A549 (cell line): ENCODE measurements at regions not wholly inside any gene's neighbourhood (a gene's known extent, or its start where the extent isn't known, plus 50 kb on each side); places are given as distances from the start of the nearest gene placed in this dataset.

ENCODE experiments used
- CEBPB ChIP-seq, 2 experiments: fragments of >200 bp in 1 of 2; sonication (Bioruptor Twin) in 1 of 2; formaldehyde crosslinking in 1 of 2; IDR thresholded peaks; 2 replicates each; pipeline ENCODE4 v1.6.1; 2012 to 2016
- CHD2 ChIP-seq: fragments of 150-350 bp; IDR thresholded peaks from 2 replicates; pipeline ENCODE4 v1.6.1; 2014; ENCODE audit warnings: low read length; ENCODE audit not compliant: partially characterized antibody
- CHD4 ChIP-seq: fragments of 200-600 bp; sonication (generic); IDR thresholded peaks from 2 replicates; pipeline ENCODE4 v1.6.1; 2016; ENCODE audit warnings: antibody characterized with exemption, mild to moderate bottlenecking, borderline replicate concordance
- FOSL2 ChIP-seq, 2 experiments: fragments of 450-650 bp in 1 of 2; fragments of >200 bp in 1 of 2; sonication (Bioruptor Twin) in 1 of 2; formaldehyde crosslinking; IDR thresholded peaks; 2 replicates each; pipeline versions ENCODE4 v1.5.0 to v1.6.1; 2016 to 2020; ENCODE audit warnings: mild to moderate bottlenecking in 1 of 2, moderate library complexity in 1 of 2
- JUN ChIP-seq, 2 experiments: fragments of >200 bp; sonication (Bioruptor Twin); formaldehyde crosslinking; IDR thresholded peaks; 2 replicates in 1 of 2; 3 replicates in 1 of 2; pipeline ENCODE4 v1.6.1; 2016 to 2017
- JUNB ChIP-seq: fragments of >200 bp; sonication (Bioruptor Twin); formaldehyde crosslinking; IDR thresholded peaks from 2 replicates; pipeline ENCODE4 v1.6.1; 2016
- MYC ChIP-seq: IDR thresholded peaks from 2 replicates; pipeline ENCODE4 v1.6.1; 2012; ENCODE audit warnings: mild to moderate bottlenecking, inconsistent platforms, low read length, improper control_type of control experiment, borderline replicate concordance
- POLR2A ChIP-seq: IDR thresholded peaks from 2 replicates; pipeline ENCODE4 v1.6.1; 2012; ENCODE audit warnings: mild to moderate bottlenecking, low read length
- RAD21 ChIP-seq, 2 experiments: fragments of >200 bp in 1 of 2; sonication (Bioruptor Twin) in 1 of 2; formaldehyde crosslinking in 1 of 2; IDR thresholded peaks in 1 of 2; conservative IDR thresholded peaks in 1 of 2; 2 replicates in 1 of 2; 3 replicates in 1 of 2; pipeline ENCODE4 v1.6.1; 2012 to 2018; ENCODE audit warnings: inconsistent platforms in 1 of 2
- REST ChIP-seq: fragments of 200-600 bp; sonication (generic); IDR thresholded peaks from 2 replicates; pipeline ENCODE4 v1.6.1; 2016; ENCODE audit warnings: antibody characterized with exemption, mild to moderate bottlenecking, moderate library complexity
- RNF2 ChIP-seq: fragments of 200-600 bp; sonication (generic); IDR thresholded peaks from 2 replicates; pipeline ENCODE4 v1.6.1; 2016; ENCODE audit warnings: low read depth, mild to moderate bottlenecking, antibody characterized with exemption, moderate library complexity, borderline replicate concordance
- USF2 ChIP-seq: fragments of 450-650 bp; IDR thresholded peaks from 2 replicates; pipeline ENCODE4 v1.6.1; 2014; ENCODE audit warnings: antibody characterized with exemption
- ZFP36 ChIP-seq: fragments of 450-650 bp; IDR thresholded peaks from 2 replicates; pipeline ENCODE4 v1.6.1; 2014; ENCODE audit warnings: borderline replicate concordance; ENCODE audit not compliant: partially characterized antibody
- TF ChIP-seq, protein P1 (sequence below): fragments of >200 bp; sonication (Bioruptor Twin); formaldehyde crosslinking; IDR thresholded peaks from 3 replicates; pipeline ENCODE4 v1.5.1; 2016

- TF ChIP-seq, protein P1, sequence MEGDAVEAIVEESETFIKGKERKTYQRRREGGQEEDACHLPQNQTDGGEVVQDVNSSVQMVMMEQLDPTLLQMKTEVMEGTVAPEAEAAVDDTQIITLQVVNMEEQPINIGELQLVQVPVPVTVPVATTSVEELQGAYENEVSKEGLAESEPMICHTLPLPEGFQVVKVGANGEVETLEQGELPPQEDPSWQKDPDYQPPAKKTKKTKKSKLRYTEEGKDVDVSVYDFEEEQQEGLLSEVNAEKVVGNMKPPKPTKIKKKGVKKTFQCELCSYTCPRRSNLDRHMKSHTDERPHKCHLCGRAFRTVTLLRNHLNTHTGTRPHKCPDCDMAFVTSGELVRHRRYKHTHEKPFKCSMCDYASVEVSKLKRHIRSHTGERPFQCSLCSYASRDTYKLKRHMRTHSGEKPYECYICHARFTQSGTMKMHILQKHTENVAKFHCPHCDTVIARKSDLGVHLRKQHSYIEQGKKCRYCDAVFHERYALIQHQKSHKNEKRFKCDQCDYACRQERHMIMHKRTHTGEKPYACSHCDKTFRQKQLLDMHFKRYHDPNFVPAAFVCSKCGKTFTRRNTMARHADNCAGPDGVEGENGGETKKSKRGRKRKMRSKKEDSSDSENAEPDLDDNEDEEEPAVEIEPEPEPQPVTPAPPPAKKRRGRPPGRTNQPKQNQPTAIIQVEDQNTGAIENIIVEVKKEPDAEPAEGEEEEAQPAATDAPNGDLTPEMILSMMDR: no peak
- TF ChIP-seq POLR2A (no peak), USF2 (no peak), RAD21 (conservative IDR thresholded peaks at IDR 0.05 in 1 of 2, IDR thresholded peaks at IDR 0.05 in 1 of 2) (no peak), ZFP36 (no peak), JUN (IDR thresholded peaks at IDR 0.05) (no peak), MYC (no peak), REST (no peak), JUNB (no peak), CEBPB (IDR thresholded peaks at IDR 0.05) (no peak), RNF2 (no peak), CHD4 (no peak), CHD2 (no peak), FOSL2 (IDR thresholded peaks at IDR 0.05) (no peak), FOSL2 (CRISPR knock-in tag; IDR thresholded peaks at IDR 0.05) (no peak)
These were observed 238.1 kb downstream of the OLFM4 start for GRCh38 chr13:53266757-53267156.
